A673 (cell line): ENCODE measurements at regions not wholly inside any gene's neighbourhood (a gene's known extent, or its start where the extent isn't known, plus 50 kb on each side); places are given as distances from the start of the nearest gene placed in this dataset.

Experiments
- BruUV-seq: library from RNA; stranded (reverse); fragments of 400-500 nt; replicated peaks from 2 replicates; lab custom pipeline; 2021; lab: Mats Ljungman, UMichigan
- CTCF ChIA-PET: fragments of 300-600 bp; sonication (Branson Sonifier 250); formaldehyde crosslinking; loops from one replicate; lab custom pipeline; 2022; ENCODE audit warnings: antibody characterized with exemption; lab: Charles Lee
- POLR2A ChIA-PET: fragments of 300-600 bp; sonication (Branson Sonifier 250); formaldehyde crosslinking; loops from one replicate; lab custom pipeline; 2022; ENCODE audit warnings: antibody characterized with exemption; ENCODE audit not compliant: low non-redundant PET; lab: Charles Lee
- DNase-seq: peaks from one replicate; pipeline ENCODE4 v3.0.0-alpha.2; 2015; ENCODE audit warnings: low spot score
- H3K27ac ChIP-seq: fragments of 200-600 bp; sonication (generic); 2 replicates; pipeline ENCODE4 v1.5.1; 2016; ENCODE audit warnings: mixed run types, low read depth, mild to moderate bottlenecking, mixed read lengths, antibody characterized with exemption, low read length; ENCODE audit not compliant: poor library complexity, severe bottlenecking
- H3K27me3 ChIP-seq: fragments of 200-600 bp; sonication (generic); replicated peaks from 2 replicates; pipeline ENCODE4 v1.6.1; 2017; ENCODE audit warnings: mixed run types, low read depth, mild to moderate bottlenecking, mixed read lengths, antibody characterized with exemption, low read length; ENCODE audit not compliant: insufficient read depth, poor library complexity
- H3K36me3 ChIP-seq: fragments of 200-600 bp; sonication (generic); 2 replicates; pipeline ENCODE4 v1.6.1; 2016; ENCODE audit warnings: mixed run types, mild to moderate bottlenecking, mixed read lengths, antibody characterized with exemption, low read length; ENCODE audit not compliant: insufficient read depth, poor library complexity, severe bottlenecking
- H3K4me1 ChIP-seq: fragments of 200-600 bp; sonication (generic); 2 replicates; pipeline ENCODE4 v1.6.1; 2017; ENCODE audit warnings: mixed run types, mild to moderate bottlenecking, mixed read lengths, antibody characterized with exemption, low read length; ENCODE audit not compliant: insufficient read depth, poor library complexity, severe bottlenecking
- H3K4me3 ChIP-seq: fragments of 200-600 bp; sonication (generic); 2 replicates; pipeline ENCODE4 v1.5.1; 2016; ENCODE audit warnings: low read depth, mixed run types, mild to moderate bottlenecking, mixed read lengths, low read length; ENCODE audit not compliant: poor library complexity, severe bottlenecking
- H3K9me3 ChIP-seq: fragments of 200-600 bp; sonication (generic); 2 replicates; pipeline ENCODE4 v1.6.1; 2016; ENCODE audit warnings: mixed run types, low read depth, mild to moderate bottlenecking, mixed read lengths, antibody characterized with exemption, low read length; ENCODE audit not compliant: poor library complexity, severe bottlenecking
- CTCF ChIP-seq: fragments of 300-800, 200-600 bp; sonication (generic); conservative IDR thresholded peaks from 2 replicates; pipeline ENCODE4 v1.5.1; 2017; ENCODE audit warnings: low read depth, mild to moderate bottlenecking, antibody characterized with exemption, low read length, moderate library complexity, mixed read lengths
- EZH2 ChIP-seq: fragments of 200-600 bp; sonication (generic); IDR thresholded peaks from 2 replicates; pipeline ENCODE4 v1.6.1; 2017; ENCODE audit warnings: borderline replicate concordance, low read depth, mild to moderate bottlenecking, mixed read lengths, antibody characterized with exemption, low read length; ENCODE audit not compliant: poor library complexity, severe bottlenecking
- intact Hi-C: fragments of 100-400 bp; cut with micrococcal nuclease; formaldehyde crosslinking; loops from one replicate; pipeline ENCODE4 v1.10.0; 2022; ENCODE audit not compliant: unreplicated experiment

DNA sequence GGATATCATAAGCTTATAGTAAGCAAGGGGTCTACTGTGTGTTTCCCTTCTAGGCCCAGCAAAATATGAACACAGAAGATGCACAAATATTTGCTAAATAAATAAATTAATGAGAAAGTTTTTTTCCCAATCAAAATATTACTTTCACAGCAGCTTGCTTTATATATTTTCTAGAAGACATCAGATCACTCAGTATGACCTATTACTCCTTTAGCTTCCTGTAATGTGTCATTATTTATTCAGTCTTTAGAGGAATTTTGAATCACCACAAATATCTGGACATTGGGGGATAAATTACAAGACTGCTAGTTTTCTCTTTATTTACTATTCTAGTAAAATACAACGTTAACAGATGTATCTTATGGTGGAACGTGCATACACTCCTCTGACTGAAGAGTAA lies 765.8 kb upstream of the POM121L12 start:
- no peak overlapping the region for H3K27ac ChIP-seq
- no peaks in the 10 kb centered on the region for H3K4me1 ChIP-seq
- TF ChIP-seq CTCF, result no peak
- no peak for TF ChIP-seq EZH2
- no peak overlapping the region for H3K4me3 ChIP-seq
- peaks cover 17% of the 10 kb centered on the region for H3K9me3 ChIP-seq
- POLR2A ChIA-PET, result no interaction called here
- no peaks in the 10 kb centered on the region for H3K36me3 ChIP-seq
- no TSS peak for BruUV-seq
- CTCF ChIA-PET, result no interaction called here
- H3K27me3 ChIP-seq, result no peaks in the 10 kb centered on the region
- intact Hi-C loops, result no loop called here
- DNase-seq, result no peak

DNA sequence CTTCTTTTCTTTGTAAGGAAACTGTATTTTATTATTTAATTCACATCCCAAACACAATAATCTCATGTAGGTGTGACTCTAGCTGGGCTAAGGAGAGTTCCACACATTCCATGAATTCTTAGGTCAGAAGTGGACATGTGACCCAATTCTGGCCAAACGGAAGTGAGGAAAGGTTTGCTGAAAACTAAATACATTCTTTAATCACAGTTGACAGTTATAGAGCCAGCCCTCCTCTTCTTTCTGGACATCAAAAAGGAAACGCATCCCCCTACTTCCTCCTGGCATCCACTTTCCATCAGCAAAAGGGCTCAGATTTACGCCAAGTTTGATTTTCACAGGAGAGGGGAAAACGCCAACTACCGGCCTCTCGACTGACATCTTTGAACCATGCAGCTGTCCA lies 774.4 kb upstream of the POM121L12 start:
- Histone ChIP-seq H3K4me1 (no peaks in the 10 kb centered on the region), H3K27ac (no peak overlapping the region), H3K27me3 (no peaks in the 10 kb centered on the region), H3K4me3 (no peak overlapping the region), H3K36me3 (no peaks in the 10 kb centered on the region), H3K9me3 (peaks cover 36% of the 10 kb centered on the region)
- CTCF ChIA-PET, result no interaction called here
- intact Hi-C loops, result no loop called here
- POLR2A ChIA-PET, result no interaction called here
- BruUV-seq, result no TSS peak
- DNase-seq, result no peak
- TF ChIP-seq CTCF (no peak), EZH2 (no peak)

DNA sequence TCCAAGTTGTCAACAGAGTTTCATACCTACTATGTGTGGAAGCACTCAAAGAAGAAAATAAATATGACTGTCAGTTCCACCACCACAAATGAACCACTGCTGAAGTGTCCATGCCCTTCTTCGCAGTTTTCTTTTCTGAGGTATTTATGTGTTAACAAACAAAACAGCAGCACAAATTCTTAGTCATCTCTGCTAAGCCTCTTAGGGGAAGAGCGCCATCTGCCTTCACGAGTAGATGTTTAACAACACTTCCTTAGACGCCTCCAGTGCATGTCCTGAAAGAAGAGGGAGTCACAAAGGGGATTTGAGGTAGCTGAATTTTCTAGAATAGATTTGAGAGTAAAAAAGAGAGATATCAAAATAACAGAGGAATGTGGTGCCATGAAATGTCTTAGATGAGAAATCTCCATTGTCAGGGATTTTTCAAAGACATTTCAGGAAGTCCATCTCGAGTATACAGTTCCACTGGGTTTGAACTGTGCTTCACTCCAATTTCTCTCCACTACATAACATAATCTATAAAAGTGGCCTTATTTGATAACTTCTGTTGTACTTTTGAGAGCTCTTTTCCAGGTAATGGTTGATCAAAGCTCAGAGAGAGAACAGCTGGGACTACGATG lies 775.3 kb upstream of the POM121L12 start:
- Histone ChIP-seq H3K9me3 (peaks cover 35% of the 10 kb centered on the region), H3K27me3 (no peaks in the 10 kb centered on the region), H3K27ac (no peak overlapping the region), H3K36me3 (no peaks in the 10 kb centered on the region), H3K4me3 (no peak overlapping the region), H3K4me1 (no peaks in the 10 kb centered on the region)
- BruUV-seq, result no TSS peak
- no peak for DNase-seq
- intact Hi-C loops, result no loop called here
- TF ChIP-seq EZH2, result no peak
- no peak for TF ChIP-seq CTCF
- ChIA-PET CTCF (no interaction called here), POLR2A (no interaction called here)
